GM19025 (cell line): ENCODE measurements at regions not wholly inside any gene's neighbourhood (a gene's known extent, or its start where the extent isn't known, plus 50 kb on each side); places are given as distances from the start of the nearest gene placed in this dataset.
"Not testable (repeated sequence)": the region's sequence is repeated elsewhere in the genome, so short reads cannot be mapped to it uniquely, and the experiment has no call there.

Experiments
- ATAC-seq: cut with Tn5 transposase; IDR thresholded peaks from one replicate; pipeline ENCODE4 v1.9.1; 2021; ENCODE audit warnings: mild to moderate bottlenecking, low read depth, moderate library complexity; ENCODE audit not compliant: unreplicated experiment

DNA sequence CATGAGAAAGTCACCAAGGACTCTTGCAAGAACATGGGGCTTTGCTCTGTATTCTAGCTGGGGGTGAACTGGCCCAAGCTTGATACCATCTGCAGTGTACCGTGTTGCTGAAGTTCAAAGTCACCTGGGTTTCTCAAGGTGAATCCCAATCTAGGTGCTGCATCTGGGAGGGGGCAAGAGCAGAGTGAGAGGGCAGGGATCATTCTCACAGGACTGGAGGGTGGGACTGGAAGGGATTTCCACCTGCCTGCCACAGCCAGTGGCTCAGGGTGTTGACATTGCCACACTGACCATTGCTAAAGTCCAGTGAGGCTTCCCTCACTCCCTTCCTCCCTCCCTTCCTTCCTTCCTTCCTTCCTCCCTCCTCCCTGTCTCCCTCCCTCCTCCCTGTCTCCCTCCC lies 98.7 kb downstream of the MYCN start:
- ATAC-seq: no peak

DNA sequence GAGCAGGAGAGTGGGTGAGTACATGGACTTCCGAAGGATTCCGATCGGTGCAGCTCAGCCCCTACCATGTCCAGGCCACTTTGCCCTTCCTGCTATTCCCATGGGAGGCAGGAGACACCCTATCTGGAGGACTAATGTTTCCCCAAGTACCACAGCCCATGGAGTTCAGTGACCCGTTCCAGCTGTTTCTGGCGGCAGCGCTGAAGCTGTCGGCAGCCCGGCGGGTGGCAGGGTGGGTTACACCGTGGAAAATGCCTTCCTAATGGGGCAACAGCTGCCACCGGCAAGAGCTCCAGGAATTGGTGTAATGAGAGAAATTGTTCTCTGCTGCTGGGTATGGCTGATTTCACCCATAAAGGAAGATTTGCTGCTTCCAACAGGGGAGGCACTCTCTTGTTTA lies 98.3 kb downstream of the MYCN start:
- ATAC-seq: no peak

DNA sequence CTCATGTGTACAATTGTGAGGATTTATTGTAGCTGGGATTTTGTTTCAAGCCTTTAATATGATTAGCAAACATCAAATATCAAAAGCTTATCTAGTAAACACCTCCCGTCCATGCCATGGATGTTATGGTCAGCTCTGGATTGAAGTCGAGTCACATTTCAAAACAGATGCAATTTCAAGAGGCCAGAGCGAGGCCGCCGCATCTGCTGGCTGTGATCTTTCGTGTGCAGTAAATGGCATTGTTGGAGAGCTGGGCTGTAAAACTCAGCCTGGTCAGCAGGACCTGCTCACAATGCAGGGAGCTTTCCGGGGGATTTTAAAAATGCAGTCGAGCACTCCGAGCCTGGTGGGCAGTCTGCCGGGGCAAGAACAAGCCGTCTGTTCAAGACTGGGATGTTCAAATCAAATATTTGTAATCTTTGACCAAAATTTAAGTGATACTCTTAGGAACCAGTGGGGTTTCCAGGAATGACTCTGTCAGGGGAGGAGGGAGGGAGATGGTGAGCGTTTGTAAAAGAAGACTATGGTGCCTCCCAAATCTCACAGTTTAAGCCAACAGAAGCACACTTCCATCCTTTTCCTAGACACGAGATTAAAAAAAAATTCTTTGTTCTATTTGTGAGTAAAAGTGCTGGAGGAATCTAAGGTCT lies 97.6 kb downstream of the MYCN start:
- ATAC-seq: no peak

DNA sequence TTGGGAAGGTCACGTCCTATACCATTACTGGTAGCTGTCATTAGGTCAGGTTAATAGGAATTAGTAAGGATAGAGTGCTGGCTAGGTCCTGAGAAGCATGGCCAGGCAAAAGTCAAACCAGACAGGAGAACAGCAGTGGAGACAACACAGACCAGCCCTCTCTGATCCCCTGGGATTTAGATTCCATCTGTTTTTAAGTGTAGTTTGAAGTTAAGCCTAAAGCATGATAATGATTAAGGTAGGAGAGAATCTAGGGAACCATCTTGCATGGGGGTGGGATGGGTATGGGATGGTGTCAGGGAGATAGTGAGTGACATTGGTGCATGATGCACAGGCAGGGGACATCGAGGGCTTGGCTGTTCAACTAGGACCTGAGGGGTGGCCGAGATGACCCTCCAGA lies 96.6 kb downstream of the MYCN start:
- no peak for ATAC-seq

DNA sequence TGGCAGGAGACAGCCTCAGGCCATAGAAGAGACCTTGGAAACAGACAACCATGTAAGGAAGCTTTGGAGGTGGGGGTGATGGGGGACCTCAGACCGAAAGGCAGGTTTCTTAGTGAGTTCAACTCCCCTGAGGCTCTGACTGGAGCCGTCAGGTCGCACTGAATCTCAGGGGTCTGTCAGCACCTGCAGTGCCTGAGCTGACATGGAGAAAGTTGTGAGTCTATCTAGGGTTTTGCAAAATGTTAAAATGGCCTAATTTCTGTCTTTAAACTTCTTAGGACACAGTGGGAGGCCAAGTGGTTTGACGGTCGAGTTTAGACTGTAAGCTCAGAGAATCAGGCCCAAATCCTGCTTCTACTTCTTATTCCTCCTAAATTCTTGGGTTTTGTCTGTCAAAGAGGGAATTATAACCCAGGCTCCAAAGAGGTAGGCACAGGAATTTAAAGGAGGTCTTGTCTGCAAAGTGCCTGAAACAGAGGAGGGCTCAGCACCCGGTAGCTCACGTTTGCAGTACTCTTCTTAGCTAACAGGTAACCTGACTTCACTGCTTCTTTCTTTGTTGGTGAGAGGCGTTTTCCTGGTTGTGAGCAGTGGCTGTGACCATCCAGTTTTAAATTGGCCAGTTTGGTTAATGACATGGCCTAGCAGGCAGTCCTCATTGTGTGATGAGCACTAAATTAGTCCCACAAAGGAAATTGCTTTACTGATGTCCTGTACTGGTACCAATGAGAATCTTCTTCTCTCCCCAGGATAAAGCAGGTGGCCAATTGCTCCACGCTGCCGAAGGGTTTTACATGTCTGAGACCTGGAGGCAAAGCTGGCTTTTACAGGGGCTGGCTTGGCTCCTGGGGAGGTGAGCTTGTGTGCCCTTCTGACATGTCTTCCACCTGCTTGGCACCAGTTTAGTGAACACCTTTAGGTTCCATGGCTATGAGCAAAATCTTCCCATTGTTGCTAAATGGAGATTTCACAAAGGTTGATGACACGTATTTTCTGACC lies 95.7 kb downstream of the MYCN start:
- no peak for ATAC-seq

DNA sequence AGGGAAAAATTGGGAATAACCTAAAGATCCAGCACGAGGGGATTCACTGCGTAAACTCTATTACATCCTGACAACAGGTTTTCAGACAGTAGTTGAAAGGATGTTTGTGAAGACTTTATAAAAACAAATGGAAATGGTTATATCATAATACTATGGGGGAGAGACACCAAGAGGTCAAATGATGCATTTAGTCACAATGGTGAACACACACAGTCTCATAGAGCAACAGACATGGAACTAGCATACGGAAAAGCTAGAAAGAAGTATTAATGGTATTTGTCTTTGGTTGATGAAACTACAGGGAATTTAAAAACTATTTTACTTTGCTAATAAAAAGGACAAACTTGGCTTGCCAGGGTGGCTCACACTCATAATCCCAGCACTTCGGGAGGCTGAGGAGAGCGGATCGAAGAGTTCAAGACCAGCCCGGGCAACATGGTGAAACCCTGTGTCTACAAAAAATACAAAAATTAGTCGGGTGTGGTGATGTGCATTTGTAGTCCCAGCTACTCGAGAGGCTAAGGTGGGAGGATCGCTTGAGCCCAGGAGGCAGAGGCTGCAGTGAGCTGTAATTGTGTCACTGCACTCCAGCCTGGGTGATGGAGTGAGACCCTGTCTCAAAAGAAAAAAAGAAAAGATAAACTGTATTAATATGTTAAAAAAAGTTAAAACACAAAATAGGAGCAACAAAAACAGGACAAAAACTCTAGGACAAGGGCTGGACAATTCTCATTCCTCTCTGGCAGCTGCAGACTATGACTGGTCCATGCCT lies 94.8 kb downstream of the MYCN start:
- no peak for ATAC-seq

DNA sequence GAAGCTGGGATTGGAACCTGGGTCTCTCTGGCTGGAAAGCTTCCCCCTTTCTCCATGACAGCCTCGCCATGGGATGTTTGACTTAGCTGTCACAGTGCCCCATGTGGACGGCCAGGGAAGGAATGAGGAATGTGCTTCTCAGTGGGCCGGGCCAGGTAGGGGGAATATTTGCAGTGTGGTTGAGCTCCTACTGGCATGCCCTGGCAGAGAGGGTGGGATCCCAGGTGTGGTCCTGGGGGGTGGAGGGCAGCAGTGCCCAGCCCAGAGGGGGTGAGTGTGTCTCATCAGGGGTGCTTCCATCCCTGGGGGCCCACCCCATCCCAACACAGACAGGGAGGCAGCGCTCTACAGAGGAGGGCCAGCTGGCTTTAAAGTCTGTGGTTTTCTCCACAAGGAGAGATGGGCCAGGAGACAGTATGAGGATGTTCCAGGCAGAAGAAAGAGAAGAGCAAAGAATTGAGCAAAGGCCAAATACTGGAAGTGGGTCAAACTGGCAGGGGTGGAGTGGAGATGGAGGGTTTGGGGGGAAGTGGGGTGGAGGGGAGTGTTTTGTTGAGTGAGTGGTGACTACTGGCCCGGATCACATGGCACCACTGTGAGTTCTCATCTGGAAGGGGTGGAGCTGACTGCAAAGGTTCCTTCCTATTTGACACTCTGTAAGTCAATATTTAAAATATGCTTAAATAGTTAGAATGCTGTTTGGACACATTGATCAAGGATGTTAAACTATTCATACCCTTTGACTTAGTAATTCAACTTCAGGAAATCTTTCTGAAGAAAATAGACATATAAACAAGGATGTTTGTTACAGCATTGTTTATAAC lies 94.0 kb downstream of the MYCN start:
- no peak for ATAC-seq

DNA sequence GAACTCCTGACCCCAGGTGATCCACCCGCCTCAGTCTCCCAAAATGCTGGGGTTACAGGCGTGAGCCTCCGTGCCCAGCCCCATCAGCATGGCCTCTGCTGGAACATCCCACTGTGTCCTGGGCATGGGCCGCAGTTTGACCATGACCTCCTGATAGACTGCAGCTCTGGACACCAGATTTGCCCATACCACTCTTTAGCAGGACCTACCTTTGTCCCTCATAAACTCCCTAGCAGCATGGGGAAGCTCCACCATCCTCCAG lies 92.6 kb downstream of the MYCN start:
- ATAC-seq: no peak

DNA sequence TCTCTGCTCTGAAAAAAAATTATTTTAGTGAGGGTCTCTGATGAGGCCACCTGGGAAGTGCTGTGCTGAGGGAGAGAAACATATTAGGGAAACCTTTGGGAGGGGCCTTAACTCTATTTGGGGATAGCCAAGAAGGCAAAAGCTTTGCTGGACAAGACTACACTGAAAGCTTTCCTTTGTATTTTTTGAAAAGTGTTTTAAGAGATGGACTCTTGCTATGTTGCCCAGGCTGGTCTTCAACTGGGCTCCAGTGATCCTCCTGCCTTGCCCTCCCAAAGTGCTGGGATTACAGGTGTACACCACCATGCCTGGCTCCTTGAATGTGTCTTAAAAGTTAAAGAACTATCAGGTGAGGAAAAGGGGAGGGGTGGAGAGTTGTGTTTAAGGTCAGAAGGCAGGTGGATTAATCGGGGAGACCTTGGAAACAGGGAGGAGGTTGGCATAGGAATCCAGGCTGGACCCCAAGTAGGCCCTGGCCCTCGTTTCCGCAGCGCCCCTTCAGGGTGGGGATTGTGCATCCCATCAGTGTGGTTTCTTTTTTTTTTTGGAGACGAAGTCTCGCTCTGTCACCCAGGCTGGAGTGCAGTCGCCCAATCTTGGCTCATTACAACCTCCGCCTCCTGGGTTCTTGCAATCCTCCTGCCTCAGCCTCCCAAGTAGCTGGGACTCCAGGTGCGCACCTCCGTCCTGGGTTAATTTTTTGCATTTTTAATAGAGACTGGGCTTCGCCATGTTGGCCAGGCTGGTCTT lies 92.1 kb downstream of the MYCN start:
- no peak for ATAC-seq

DNA sequence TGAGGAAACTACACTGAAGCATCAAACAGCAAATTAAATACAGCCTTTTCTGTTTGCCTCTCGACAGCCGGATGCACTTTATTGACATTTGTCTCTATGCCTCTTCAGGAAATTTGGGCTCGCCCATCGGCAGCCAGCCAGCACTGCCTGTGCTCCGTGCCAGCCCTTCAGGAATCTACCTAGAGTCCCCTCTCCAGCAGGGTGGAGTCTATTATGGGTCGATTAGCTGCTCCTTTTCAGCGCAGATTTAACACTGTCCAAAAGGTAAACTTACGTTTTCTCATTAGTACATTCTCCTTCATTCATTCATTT lies 91.5 kb downstream of the MYCN start:
- ATAC-seq: no peak

DNA sequence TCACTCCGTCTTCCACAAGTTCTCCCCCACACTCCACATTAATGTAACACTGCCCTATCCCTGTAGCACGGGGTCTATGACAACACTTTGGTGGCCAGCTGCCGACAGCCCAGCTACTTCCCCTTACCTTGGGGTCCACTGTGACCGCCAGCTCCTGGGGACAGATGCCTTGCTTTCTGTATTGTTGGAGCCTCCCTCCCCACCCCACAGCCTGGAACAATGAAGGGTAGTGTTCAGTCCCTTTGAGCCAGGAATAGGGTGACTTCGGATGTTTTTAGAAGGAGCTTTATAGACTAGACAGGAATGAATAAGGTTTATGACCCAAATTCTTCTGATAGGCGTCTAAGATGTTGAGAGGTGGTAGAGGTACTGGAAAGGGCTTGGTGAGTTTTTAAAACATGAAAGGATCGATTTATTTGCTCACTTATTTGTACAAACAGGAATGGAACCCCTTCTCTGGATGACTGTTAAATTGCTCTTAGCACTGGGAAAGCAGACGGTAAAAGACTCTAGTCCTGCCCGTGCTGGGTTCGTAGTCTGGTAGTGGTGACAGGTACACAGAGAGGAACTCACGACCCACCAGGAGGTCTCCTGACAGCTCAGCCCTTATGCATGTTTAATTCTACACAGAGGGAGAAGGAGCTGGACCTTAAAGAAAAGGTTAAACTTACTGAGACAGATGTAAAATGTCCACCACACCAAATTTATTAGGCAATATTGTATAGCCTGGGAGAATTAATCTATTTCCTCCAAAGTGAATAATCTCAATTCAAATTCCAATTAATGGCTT lies 90.9 kb downstream of the MYCN start:
- ATAC-seq: no peak

DNA sequence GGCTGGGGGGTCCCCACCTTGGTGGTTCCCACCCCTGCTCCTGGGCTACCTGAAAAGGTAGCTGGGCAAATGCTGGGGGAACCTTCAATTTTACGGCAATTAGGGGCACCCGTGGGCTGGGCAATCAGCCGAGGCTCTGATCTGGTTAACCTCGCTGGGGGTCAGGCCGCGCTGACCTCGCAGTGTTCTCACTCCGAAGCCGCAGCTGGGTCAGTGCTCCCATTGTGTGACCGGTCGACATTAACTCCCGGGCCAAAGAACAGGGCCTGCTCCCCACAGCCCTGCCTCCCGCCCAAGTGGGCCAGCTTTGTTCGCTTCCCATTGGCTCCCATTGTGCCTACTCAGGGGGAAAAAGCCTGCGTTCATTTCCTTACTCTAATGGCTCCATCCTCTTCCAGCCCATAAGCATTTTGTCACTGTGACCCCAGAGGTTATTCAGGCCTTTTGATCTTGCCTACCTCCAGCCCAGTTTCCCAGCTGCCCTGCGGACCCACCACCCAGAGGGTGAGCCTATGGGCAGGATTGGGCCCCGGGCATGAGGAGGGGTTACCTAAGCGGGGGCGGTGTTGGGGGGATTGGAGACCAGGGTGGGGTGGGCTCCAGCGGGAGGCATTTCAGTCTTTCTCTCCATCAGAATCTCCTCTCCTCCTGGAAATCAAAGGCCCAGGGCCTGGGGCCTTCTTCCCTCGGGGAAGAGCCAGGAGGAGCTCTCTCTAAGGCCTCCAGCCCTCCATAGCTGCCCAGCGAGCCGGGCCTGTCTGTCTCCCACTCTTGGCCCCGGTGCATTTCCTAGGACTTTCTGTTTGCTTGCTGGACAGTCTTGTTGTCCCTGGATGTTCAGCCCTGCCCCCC lies 90.1 kb downstream of the MYCN start:
- ATAC-seq: no peak

DNA sequence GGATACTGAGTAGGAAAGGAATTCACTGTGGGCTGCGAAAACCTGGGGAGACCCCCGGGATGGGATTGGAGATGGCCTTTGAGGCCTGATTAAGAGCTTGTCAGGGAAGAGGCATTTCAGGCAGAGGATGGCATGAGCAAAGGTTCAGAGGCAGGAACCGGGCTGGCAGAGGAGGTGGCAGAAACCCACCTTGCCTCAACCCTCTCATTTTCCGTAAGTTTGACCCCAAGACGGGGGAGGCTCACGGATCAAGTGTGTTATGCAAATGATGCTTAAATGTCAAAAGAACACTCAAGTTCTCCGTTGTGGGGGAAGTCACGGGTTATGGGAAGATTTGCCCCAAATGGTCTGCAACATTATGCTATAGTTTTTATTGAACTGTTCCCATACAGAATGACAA lies 88.3 kb downstream of the MYCN start:
- no peak for ATAC-seq

DNA sequence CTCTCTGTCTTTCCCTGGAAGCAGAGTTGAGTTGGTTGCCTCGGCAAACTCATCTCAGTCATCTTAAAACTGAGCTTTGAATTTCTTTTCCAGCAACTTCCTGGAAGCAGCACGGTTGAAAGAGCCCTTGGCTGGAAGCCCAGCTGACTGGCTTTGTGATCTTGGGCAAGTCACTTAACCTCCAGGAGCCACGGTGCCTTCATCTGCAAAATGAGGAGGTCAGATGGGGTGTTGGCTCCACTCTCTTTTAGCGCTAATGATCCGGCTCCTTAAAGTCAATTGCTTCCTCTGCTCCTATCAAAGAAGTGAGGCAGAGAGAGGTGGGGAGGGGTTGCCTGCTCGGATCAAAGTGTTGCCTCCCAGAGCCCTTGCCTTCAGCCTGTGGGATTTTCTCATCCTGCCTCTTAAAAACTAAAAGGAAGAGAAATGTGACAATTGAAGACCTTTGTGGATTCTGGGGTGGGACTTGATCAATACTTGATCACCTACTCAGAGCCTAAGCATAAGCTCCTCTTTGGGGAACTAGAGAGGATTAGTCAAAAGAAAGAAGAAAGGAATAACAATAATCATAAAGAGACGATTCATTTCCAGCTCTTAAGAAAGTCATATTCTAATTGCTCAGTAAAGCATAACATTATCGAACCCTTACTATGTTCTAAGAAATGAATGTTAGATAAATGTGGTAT lies 86.6 kb downstream of the MYCN start:
- no peak for ATAC-seq

DNA sequence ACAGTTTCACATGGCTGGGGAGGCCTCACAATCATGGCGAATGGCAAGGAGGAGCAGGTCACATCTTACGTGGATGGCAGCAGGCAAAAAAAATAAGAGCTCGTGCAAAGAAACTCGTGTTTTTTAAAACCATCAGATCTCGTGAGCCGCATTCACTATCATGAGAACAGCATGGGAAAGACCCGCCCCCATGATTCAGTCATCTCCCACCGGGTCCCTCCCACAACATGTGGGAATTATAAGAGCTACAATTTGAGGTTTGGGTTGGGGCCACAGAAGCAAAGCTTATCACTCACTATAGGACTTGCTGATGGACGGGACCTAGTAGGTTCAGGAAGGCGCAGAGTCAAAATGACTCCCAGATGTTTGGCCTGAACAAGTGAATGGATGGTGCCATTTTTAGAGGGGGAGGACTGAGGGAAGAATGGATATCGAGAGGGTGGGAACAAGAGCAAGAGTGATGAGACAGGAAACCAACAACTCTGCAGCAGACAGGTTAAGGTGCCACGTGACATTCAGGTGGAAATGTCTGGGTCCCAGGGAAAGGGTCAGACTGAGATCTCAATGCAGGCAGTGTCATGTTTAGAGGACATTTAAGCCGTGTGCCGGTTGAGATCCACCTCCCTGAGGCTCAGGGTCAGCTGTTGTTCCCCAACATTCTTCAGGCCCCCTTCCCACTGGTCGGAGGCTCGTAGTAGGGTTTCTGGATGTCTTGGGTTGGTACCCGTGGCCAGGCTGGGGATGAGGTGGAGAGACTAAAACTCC lies 85.7 kb downstream of the MYCN start:
- no peak for ATAC-seq

DNA sequence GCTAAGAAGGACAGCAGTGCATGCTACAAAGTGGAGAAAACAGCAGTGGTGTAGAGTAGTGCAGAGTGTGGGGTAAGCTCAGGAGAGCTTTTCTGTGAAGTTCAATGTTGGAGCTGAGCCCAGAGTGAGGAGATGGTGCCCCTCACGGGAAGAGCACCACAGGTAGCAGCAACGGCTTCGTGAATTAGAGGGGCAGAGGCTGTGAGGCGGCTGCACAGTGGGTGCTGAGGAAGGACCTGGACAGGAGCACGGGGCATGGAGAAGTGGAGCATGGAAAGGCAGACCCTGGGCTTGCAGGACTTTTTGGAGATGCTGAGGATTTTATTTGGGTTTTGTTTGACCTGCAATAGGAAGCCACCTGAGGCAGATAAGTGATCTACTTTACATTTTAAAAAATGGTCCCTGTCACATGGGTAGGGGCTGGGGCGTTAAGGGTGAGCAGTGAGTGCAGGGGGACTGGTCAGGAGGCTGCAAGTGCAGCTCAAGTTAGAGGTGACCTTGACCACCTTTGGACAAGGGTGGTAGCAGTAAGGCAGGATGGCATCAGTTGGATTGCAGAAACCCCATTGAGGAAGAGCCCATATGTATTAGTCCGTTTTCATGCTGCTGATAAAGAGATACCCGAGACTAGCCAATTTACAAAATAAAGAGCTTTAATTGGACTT lies 85.0 kb downstream of the MYCN start:
- ATAC-seq: no peak

DNA sequence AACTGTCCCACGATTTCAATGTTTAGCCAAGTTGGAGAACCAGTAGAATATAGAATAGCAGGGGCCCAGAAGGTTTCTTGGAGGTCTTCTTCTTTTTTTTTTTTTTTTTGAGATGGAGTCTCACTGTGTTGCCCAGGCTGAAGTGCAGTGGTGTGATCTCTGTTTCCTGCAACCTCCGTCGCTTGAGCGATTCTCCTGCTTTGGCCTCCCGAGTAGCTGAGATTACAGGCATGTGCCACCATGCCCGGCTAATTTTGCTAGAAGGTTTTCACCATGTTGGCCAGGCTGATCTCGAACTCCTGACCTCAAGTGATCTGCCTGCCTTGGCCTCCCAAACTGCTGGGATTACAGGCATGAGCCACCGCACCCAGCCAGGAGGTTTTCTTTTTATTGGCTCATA lies 84.3 kb downstream of the MYCN start:
- not testable (repeated sequence) for ATAC-seq
